ENCODE measurements at regions not wholly inside any gene's neighbourhood (a gene's known extent, or its start where the extent isn't known, plus 50 kb on each side); places are given as distances from the start of the nearest gene placed in this dataset.
"Not testable (repeated sequence)": the region's sequence is repeated elsewhere in the genome, so short reads cannot be mapped to it uniquely, and the experiment has no call there.

- Histone ChIP-seq H3K4me1 (peaks cover 0 to 25% (median 4%) of the 10 kb centered on the region in 4 donors), H3K27me3 (no peaks in the 10 kb centered on the region), H3K4me3 (no peak overlapping the region), H3K36me3 (no peaks in the 10 kb centered on the region), H3K27ac (peak overlapping the region in 1 of 4 donors; percentile 91), H3K9me3 (no peaks in the 10 kb centered on the region)
- TF ChIP-seq CTCF (IDR thresholded peaks at IDR 0.05) (no peak), EP300 (IDR thresholded peaks at IDR 0.05) (no peak)
- no peak for DNase-seq (ENCODE audit: low spot score in 2 of 2)
- 61 to 62% methylated on average over 4 of the region's 4 CpGs for WGBS, 2 donors
Measured at GRCh38 chr1:88330201-88330600, 353.9 kb upstream of the PKN2 start.

- no peak for DNase-seq (ENCODE audit: low spot score in 2 of 2)
- Histone ChIP-seq H3K36me3 (no peaks in the 10 kb centered on the region), H3K27me3 (no peaks in the 10 kb centered on the region), H3K4me1 (peaks cover 0 to 9% (median 4%) of the 10 kb centered on the region in 4 donors), H3K27ac (no peak overlapping the region), H3K4me3 (peak overlapping the region in 1 of 4 donors; percentile 22), H3K9me3 (no peaks in the 10 kb centered on the region)
- TF ChIP-seq CTCF (IDR thresholded peaks at IDR 0.05) (no peak), POLR2A (IDR thresholded peaks at IDR 0.05) (no peak), EP300 (IDR thresholded peaks at IDR 0.05) (no peak)
- 46 to 47% methylated on average over 9 of the region's 9 CpGs for WGBS, 2 donors
Measured at GRCh38 chr1:88333086-88333695, 350.9 kb upstream of the PKN2 start.

- WGBS, 2 donors, result 93 to 95% methylated on average over 5 of the region's 5 CpGs
- no peak overlapping the region for H3K27ac ChIP-seq
- H3K4me1 ChIP-seq, result no peaks in the 10 kb centered on the region
- DNase-seq (ENCODE audit: low spot score in 2 of 2), result no peak
- no peaks in the 10 kb centered on the region for H3K36me3 ChIP-seq
- H3K9me3 ChIP-seq, result peaks cover 0 to 3% (median 0%) of the 10 kb centered on the region in 4 donors
- no peaks in the 10 kb centered on the region for H3K27me3 ChIP-seq
- H3K4me3 ChIP-seq, result no peak overlapping the region
- TF ChIP-seq CTCF (IDR thresholded peaks at IDR 0.05) (no peak), POLR2A (IDR thresholded peaks at IDR 0.05) (no peak), EP300 (IDR thresholded peaks at IDR 0.05) (no peak)
Measured at GRCh38 chr1:88341447-88341846, 342.6 kb upstream of the PKN2 start.

GRCh38 chr1:88342081-88342480, 342.0 kb upstream of the PKN2 start:
- not testable (repeated sequence) for H3K9me3 ChIP-seq; H3K27me3 ChIP-seq; DNase-seq (ENCODE audit: low spot score in 2 of 2); H3K4me3 ChIP-seq; H3K36me3 ChIP-seq; H3K4me1 ChIP-seq; H3K27ac ChIP-seq
- 89% methylated on average over 10 to 16 of the region's 16 CpGs for WGBS, 2 donors

- Histone ChIP-seq H3K36me3 (no peaks in the 10 kb centered on the region), H3K27me3 (no peaks in the 10 kb centered on the region), H3K4me1 (no peaks in the 10 kb centered on the region), H3K27ac (no peak overlapping the region), H3K9me3 (no peaks in the 10 kb centered on the region), H3K4me3 (no peak overlapping the region)
- no peak for DNase-seq (ENCODE audit: low spot score in 2 of 2)
- WGBS, 2 donors, result 87 to 98% methylated on average over 2 of the region's 2 CpGs
- TF ChIP-seq POLR2A (IDR thresholded peaks at IDR 0.05), result no peak
- no peak for TF ChIP-seq EP300 (IDR thresholded peaks at IDR 0.05)
Measured at GRCh38 chr1:88350648-88351047, 333.4 kb upstream of the PKN2 start.

GRCh38 chr1:88351960-88352359, 332.1 kb upstream of the PKN2 start:
- Histone ChIP-seq H3K9me3 (no peaks in the 10 kb centered on the region), H3K27me3 (no peaks in the 10 kb centered on the region), H3K4me1 (no peaks in the 10 kb centered on the region), H3K4me3 (no peak overlapping the region), H3K27ac (no peak overlapping the region), H3K36me3 (no peaks in the 10 kb centered on the region)
- WGBS, 2 donors, result 33 to 40% methylated on average over 3 of the region's 3 CpGs
- DNase-seq (ENCODE audit: low spot score in 2 of 2), result no peak
- TF ChIP-seq EP300 (IDR thresholded peaks at IDR 0.05) (no peak), CTCF (IDR thresholded peaks at IDR 0.05) (no peak), POLR2A (IDR thresholded peaks at IDR 0.05) (no peak)
